DMS53 treated with DMSO at 0.1 percent for 48 hours (cell line): ENCODE measurements at regions not wholly inside any gene's neighbourhood (a gene's known extent, or its start where the extent isn't known, plus 50 kb on each side); places are given as distances from the start of the nearest gene placed in this dataset.

Experiments
- DNase-seq: peaks from one replicate; lab custom pipeline; 2025; ENCODE audit not compliant: unreplicated experiment; lab: John Stamatoyannopoulos, UW

GRCh38 chr18:47758000-47758399 lies 172.5 kb downstream of the SMAD2 start:
- no peak for DNase-seq

DNA sequence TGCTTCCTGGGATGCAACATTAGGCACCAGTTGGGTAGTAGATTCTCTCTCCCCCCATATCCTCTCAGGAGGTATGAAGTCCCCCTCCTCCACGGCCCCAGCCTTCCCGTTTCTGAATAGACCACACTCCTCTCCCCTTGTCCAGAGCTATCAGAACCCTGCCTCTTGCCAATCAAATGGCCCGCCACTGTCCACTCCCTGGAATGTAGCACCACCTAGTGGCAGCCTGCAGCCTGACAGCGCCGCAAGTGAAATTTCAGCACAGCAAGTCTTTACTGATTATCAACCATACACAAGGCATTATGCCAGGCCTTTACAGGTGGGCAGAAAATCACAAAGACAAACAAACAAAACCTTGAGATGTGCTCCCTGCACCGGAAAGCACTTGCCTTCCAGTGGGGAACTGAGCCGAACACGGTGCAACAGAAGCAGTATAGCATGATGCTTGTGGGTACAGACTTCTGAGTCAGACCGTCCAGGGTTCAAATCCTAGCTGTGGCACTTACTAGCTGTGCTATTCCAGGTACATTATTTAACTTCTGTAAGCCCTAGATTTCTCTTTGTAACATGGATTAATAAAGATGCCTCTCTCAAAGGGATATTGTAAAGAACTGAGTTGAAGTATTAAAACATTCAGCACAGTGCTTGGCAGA lies 174.0 kb downstream of the SMAD2 start:
- DNase-seq: peak; percentile 69

GRCh38 chr18:47755102-47755456 lies 175.4 kb downstream of the SMAD2 start:
- DNase-seq: no peak

GRCh38 chr18:47754311-47755101 lies 176.0 kb downstream of the SMAD2 start:
- peak; percentile 46 for DNase-seq

DNA sequence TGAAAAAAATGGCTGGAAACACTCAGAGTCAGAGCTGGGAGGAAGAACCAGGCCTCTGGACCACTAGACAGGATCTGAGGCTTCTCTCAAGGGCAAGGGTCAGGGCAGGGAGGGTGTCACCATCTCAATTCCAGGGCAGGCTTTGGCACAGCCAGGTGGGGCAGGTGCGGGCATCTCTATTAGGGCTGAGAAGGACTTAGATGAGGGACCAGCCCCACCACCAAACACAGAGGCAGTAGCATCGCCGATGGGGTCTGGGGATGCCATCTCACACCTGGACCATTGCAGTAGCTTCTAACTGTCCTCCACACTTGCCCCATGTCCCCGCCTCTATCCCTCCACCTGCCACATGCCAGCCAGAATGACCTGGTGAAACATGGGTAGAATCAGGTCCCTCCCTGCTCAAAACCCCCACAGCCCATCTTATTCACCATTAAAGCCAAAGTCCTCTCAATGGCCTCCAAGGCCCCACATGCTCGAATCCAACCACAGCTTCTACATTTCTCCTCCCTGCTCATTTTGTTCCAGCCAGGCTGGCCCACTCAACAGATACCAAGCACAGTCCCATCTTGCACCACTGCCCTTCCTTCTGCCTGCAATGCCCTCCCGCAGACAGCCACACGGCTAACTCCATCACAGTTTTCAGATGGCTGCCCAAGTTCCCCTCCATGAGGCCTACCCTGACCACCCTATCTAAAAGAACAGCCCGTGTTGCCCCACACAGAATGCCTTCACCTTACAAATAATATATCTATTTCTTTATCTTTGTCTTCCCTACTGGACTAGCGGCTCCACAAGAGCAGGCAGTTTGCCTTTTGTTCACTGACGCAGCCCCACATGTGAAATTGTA lies 177.4 kb downstream of the SMAD2 start:
- no peak for DNase-seq

DNA sequence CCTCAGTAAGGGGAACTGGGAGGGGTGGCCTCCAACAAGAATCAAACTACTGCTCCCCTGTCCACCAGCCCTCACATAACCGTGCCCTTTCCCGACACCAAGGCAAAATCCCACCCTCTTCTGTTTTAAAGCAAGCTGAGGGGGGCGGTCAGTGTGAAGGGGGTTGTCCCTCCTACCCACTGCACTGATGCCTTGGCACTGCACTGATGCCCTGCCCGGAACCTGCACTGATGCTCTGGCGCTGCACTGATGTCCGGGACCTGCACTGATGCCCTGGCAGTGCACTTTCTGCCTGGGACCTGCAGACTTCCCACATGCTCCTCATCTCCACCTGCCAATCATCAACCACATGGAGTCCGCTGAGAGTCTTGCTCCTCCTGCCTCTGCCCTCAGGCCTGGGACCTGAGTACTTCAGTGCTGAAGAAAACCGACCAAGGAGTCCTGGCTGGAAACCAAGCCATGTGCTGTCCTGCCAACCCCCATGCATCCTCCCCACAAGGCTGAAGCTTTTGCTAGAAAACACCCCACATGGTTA lies 179.5 kb downstream of the SMAD2 start:
- DNase-seq: no peak

- DNase-seq: no peak
Measured at GRCh38 chr18:47749600-47749973, 180.9 kb downstream of the SMAD2 start.

- peak; percentile 37 for DNase-seq
Measured at GRCh38 chr18:47748847-47749599, 181.4 kb downstream of the SMAD2 start.

DNA sequence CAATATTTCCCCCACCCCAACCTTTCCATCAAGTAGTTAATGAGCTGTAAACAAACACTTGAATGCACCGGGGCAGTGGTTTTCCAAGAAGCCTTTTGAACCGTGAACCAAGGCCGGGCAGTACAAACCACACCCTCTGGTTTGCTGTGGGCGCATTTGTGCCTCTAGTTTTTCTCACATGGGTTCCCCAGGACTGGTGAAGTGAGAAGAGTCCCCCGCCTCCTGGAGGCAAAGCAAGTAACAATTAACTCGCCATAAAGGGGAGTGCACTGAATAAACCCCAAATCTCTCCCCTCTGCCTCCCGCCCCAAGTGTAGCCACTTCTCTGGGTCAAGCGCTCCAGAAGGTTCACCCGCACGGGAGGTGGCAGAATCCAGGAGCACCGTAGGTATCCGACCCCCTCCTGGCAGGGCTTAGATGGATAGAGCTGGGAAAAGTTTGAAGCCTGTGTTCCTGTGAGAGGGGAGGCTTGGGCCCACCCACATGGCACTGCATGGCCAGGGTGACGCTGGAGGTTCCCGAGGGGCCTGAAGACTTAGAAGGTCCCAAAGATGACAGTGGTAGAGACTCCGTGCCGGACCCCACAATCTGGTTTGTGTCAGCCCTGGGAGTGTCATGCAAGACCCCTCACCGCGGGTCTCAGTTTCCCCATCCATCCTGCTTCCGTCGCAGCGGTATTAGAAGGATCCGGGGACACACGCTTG lies 182.2 kb downstream of the SMAD2 start:
- DNase-seq: no peak

DNA sequence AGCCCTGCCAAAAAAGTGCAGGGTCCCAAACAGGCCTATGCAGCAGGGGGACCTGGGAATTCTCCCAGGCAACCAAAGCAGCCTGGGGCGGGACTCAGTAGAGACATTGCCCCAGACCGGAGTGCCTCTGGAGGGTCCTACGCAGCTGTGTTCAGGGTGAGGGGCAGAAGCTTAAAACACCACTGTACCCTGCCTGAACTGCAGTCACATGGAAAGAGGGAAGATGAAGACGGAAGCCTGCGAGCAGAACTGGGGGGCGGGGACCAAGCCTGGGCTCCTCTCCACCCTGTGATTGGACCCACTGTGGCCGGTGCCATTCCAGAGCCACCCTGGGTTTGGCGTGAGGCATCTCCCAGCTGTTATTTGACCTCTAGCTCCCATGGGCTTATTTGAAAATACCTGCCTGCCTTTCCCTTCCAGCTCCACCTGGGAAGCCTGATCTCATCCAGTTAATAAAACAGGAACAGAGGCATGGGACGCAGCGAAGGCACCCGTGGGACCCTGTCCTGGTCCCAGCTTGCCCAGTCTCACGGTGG lies 183.1 kb downstream of the SMAD2 start:
- DNase-seq: no peak

- no peak for DNase-seq
Measured at GRCh38 chr18:47746615-47747014, 183.8 kb downstream of the SMAD2 start.

DNA sequence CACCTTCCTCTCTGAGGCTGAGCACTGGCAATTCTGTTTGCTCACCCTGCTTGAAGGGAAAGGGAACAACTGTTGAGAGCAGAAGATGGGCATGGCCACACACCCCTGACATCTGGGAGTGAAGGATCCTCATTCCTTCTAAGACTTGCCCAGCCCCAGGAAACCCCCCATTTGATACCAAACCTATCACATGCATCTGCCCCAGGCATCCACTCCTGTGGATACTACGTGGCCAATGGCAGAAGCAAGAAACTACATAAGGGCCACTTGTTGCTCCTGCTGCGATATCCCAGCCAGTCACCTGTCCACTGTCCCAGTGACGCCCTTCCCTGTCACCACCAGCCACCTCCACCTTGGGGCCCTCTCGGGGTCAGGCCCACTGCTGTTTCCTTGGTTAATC lies 185.2 kb downstream of the SMAD2 start:
- DNase-seq: no peak

DNA sequence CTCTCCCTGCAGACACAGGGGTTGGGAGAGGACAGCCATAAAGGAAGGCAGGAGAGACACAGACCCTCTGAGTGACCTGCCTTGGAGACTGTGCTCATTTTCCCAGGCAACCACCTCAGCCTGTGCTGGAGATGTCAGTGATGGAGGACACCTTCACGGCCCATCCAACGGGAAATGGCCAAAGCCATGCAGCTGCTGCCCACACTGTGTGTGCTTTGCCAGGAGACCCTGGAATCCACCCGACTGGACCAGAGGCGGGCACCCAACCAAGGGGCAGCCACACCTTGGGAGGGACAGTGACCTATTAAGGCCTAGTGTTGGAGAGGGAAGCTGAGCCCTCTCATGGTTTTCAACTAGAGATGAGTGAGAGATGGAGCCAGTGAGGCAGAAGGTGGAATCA lies 192.5 kb downstream of the SMAD2 start:
- DNase-seq: no peak

DNA sequence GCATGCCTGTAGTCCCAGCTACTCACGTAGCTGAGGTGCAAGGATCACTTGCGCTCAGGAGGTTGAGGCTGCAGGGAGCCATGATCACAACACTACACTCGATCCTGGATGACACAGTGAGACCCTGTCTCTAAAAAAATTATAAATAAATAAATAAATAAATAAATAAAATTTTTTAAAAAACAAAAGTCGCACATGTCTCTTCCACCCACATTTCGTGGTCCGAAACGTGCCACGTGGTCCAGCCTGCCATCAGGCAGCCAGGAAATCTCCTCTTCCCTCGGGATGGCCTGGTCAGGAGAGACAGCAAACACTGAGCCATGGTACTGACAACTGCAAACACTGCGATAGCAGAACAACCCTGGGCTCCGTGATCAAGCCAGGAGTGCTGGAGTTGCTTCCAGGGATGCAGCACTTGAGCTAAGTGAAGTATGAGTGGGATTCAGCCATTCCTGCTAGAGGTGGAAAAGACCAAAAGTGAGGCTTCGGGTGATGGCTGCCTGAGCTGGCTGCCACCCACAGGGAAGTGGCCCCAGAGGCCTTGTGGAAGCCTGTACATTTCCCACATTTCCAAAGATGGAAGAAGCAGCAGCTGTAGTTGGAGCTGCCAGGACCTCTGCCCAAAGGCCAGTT lies 193.1 kb downstream of the SMAD2 start:
- no peak for DNase-seq

DNA sequence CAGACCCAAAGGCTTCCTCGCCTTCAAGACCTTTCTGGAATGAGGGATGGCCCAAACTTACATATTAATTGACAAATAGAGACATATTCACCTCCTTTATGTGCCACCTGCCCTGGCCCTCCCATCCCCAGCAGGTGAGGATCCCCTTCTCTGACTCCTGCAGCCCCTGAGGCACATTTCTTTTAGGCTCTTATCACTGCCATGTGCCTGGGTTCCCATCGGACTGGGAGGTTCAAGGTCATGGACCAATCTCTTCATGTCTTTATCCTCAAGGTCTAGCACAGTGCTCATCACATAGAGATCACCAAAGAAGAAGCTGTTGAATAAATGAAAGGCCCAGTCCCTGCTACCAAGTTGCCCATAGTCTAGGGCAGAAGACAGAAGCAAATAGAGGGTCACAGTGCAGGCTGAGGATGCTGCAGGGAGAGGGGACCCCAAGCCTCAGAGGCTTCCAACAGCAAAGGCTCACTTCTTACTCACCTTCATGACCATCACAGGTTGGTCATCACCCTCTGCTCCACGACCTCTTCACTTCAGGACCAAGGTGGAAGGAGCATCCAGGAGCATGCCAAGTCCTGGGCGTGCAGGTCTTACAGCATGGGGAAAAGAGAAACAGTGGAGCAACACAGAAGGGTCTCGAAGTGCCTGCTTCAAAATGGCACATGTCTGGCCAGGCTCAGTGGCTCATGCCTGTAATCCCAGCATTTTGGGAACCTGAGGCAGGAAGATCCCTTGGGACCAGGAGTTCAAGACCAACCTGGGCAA lies 193.9 kb downstream of the SMAD2 start:
- DNase-seq: no peak

GRCh38 chr18:47735041-47735702 lies 195.3 kb downstream of the SMAD2 start:
- no peak for DNase-seq

DNA sequence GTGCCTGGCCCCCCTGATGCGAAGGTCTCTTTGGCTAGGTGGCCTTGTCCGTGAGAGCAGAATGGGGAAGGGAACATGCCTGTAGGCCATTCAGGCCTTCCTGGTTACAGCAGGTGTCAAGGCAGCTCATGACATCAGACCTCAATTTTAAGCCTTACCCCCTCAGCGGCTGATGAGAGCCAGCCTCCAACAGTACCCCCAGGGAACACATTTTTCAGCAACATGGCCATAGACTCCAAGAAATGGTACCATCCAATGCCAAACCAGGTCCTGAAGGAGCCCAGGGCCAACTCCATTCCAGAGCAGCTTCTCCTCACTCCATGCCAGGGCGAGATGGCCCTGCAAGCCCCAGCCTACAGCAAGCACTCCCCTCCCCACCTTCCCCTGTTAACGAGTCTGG lies 199.2 kb downstream of the SMAD2 start:
- DNase-seq: no peak

DNA sequence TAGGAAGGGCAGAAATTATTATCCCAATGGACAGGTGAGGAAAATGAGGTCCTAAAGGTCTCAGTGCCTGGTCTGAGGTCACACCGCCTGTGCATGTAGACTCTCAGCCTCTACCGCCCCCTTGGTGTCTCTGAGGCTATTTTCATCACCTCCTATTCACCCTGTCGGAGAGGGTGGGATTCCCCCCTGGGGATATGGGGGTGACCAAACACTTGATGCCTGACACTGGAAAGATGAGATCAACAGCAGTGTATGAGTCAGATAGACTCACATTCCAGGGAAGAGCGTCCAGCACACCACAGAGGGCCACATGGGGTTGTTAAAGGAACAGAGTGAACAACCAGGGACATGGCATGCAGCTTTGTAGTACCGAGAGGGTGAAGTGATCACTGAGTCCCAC lies 199.7 kb downstream of the SMAD2 start:
- no peak for DNase-seq
